Body of pancreas (tissue), 4 donors: ENCODE measurements at regions not wholly inside any gene's neighbourhood (a gene's known extent, or its start where the extent isn't known, plus 50 kb on each side); places are given as distances from the start of the nearest gene placed in this dataset.

ENCODE experiments used
- ATAC-seq: fragments of 150-250 bp; one replicate; pipeline ENCODE4 v1.9.1; 2016
- DNase-seq, 4 donors: peaks; one replicate each; pipeline ENCODE4 v3.0.0-alpha.2; 2019
- H3K27ac ChIP-seq, 4 donors: fragments of 200-600 bp; sonication (generic); 1 replicate in 3 of 4; 2 replicates in 1 of 4; pipeline versions ENCODE4 v1.5.1 to v1.6.1; 2016 to 2019; ENCODE audit warnings: mild to moderate bottlenecking in 1 of 4, mixed read lengths in 1 of 4, moderate library complexity in 1 of 4
- H3K27me3 ChIP-seq, 2 donors: fragments of 200-600 bp; sonication (generic); one replicate each; pipeline ENCODE4 v1.6.0; 2016; ENCODE audit warnings: mild to moderate bottlenecking in 1 of 2
- H3K36me3 ChIP-seq, 2 donors: fragments of 200-600 bp; sonication (generic); replicated peaks in 1 of 2; 2 replicates each; pipeline ENCODE4 v1.5.1; 2016; ENCODE audit warnings: low read depth in 2 of 2; ENCODE audit not compliant: insufficient read depth in 1 of 2
- H3K4me1 ChIP-seq: fragments of 200-600 bp; sonication (generic); one replicate; pipeline ENCODE4 v1.6.0; 2016
- H3K4me3 ChIP-seq, 2 donors: fragments of 200-600 bp; sonication (generic); 1 replicate in 1 of 2; 2 replicates in 1 of 2; pipeline ENCODE4 v1.5.1; 2016 to 2019
- H3K9me3 ChIP-seq, 3 donors: fragments of 200-600 bp; sonication (generic); 1 replicate in 2 of 3; 2 replicates in 1 of 3; pipeline ENCODE4 v1.5.1; 2016
- CTCF ChIP-seq, 7 experiments: fragments of 450-650 bp in 4 of 7; fragments of 200-600 bp in 3 of 7; sonication (generic) in 3 of 7; IDR thresholded peaks; one replicate each; pipeline ENCODE4 v1.5.1; 2016 to 2019; ENCODE audit warnings: antibody characterized with exemption in 7 of 7
- POLR2A ChIP-seq, 3 donors: fragments of 450-650 bp; IDR thresholded peaks; one replicate each; pipeline ENCODE4 v1.6.1; 2016; ENCODE audit warnings: antibody characterized with exemption in 3 of 3, mild to moderate bottlenecking in 2 of 3
- whole genome bisulfite sequencing, 2 donors: methylation state at CpG; one replicate each; pipeline ENCODE4 v1.1.5; 2017; 5-methylcytosine and 5-hydroxymethylcytosine counted together
- intact Hi-C: fragments of 100-400 bp; cut with DNase I; formaldehyde crosslinking; loops from one replicate; pipeline ENCODE4 v1.15.1; 2023

- Histone ChIP-seq H3K27me3 (no peaks in the 10 kb centered on the region), H3K4me3 (no peak overlapping the region), H3K9me3 (no peaks in the 10 kb centered on the region), H3K36me3 (no peaks in the 10 kb centered on the region), H3K27ac (no peak overlapping the region), H3K4me1 (peaks cover 34% of the 10 kb centered on the region)
- WGBS, 2 donors, result 85 to 87% methylated on average over 4 of the region's 4 CpGs
- no peak for ATAC-seq
- intact Hi-C loops, result no loop called here
- no peak for TF ChIP-seq CTCF (IDR thresholded peaks at IDR 0.05)
- TF ChIP-seq POLR2A (IDR thresholded peaks at IDR 0.05), result no peak
- DNase-seq, result no peak
Measured at GRCh38 chr2:100658017-100658416, 95.2 kb downstream of the PDCL3 start.

GRCh38 chr2:100660851-100661584 lies 98.2 kb downstream of the PDCL3 start:
- peak; percentile 37 to 69 (median 56) for DNase-seq
- intact Hi-C loops, result no loop called here
- H3K36me3 ChIP-seq, result no peaks in the 10 kb centered on the region
- H3K27me3 ChIP-seq, result no peaks in the 10 kb centered on the region
- no peaks in the 10 kb centered on the region for H3K9me3 ChIP-seq
- H3K4me3 ChIP-seq, result no peak overlapping the region
- 69% methylated on average over 12 of the region's 12 CpGs for WGBS, 2 donors
- H3K4me1 ChIP-seq, result peaks cover 20% of the 10 kb centered on the region
- TF ChIP-seq POLR2A (IDR thresholded peaks at IDR 0.05) (no peak), CTCF (IDR thresholded peaks at IDR 0.05) (no peak)
- peak; percentile 66 for ATAC-seq
- peak overlapping the region in 1 of 4 donors; percentile 34 for H3K27ac ChIP-seq

DNA sequence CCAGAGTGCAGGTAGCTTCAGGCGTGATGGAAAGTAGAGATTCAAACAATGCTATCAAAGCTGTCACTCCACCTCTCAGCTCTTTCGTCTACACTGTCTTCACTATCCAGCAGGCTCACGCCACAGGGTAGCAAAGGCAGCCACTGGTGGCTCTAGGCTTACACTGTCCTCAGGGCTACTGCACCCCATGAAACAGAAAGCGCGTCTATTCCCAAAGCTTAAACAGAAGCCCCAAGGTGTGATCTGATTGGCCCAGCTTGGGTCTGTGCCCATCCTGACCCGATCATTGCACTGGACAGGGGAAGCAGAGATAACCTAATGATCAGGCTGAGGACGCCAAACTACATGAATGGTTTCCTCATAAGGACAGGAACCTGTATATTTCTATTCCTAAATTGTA lies 100.1 kb downstream of the PDCL3 start:
- Histone ChIP-seq H3K9me3 (no peaks in the 10 kb centered on the region), H3K27me3 (no peaks in the 10 kb centered on the region), H3K36me3 (no peaks in the 10 kb centered on the region), H3K4me3 (no peak overlapping the region), H3K27ac (no peak overlapping the region), H3K4me1 (peaks cover 10% of the 10 kb centered on the region)
- TF ChIP-seq POLR2A (IDR thresholded peaks at IDR 0.05) (no peak), CTCF (IDR thresholded peaks at IDR 0.05) (no peak)
- intact Hi-C loops, result no loop called here
- WGBS, 2 donors, result 83 to 89% methylated on average over 7 of the region's 7 CpGs
- DNase-seq, result no peak
- no peak for ATAC-seq

DNA sequence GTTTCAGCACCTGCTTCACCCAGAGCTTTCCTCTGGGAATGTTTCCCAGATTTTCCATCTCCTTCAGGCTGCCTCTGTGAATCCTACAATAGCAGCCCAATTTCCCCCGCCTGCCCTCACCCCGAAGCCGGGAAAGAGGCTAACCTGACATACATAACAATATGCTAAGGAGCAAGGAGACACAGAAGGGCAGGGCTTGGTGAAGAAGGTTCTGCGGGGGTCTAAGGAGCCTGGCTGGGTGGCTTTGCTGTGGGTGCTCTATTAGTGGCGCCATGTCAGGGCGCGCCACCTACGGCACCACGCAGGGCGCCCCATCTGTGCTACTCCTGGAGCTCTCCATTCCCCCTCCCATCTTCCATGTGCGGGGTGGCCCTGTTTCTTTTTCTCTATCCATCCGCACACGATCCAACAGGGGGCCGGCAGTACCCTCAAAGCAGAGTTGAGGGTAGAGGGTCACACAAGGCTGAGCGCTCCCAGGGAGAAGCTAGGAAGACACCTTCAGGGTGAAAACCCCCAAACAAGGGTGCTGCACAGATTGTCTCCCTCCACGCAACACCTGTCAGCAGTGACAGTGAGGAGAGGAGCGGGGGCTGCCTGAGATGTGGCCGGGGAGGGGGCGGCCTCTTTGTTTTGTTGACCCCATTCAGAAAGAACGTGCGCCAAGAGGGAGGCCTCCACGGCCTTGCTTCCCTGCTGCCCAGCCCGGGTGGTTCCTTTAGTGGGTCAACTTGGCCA lies 101.4 kb downstream of the PDCL3 start:
- Histone ChIP-seq H3K27ac (no peak overlapping the region), H3K9me3 (no peaks in the 10 kb centered on the region), H3K27me3 (no peaks in the 10 kb centered on the region), H3K4me1 (peaks cover 10% of the 10 kb centered on the region), H3K36me3 (no peaks in the 10 kb centered on the region), H3K4me3 (no peak overlapping the region)
- DNase-seq (no peak), ATAC-seq (no peak)
- no peak for TF ChIP-seq POLR2A (IDR thresholded peaks at IDR 0.05)
- TF ChIP-seq CTCF (IDR thresholded peaks at IDR 0.05), result no peak
- intact Hi-C loops, result no loop called here
- WGBS, 2 donors, result 87 to 93% methylated on average over 17 to 23 of the region's 23 CpGs
